Astrocyte (in vitro differentiated cells and primary cell): ENCODE measurements at regions not wholly inside any gene's neighbourhood (a gene's known extent, or its start where the extent isn't known, plus 50 kb on each side); places are given as distances from the start of the nearest gene placed in this dataset.

Experiments
- DNase-seq: peaks from one replicate; pipeline ENCODE4 v3.0.0-alpha.2; 2010; ENCODE audit warnings: low read depth
- FAIRE-seq: peaks from 2 replicates; lab custom pipeline; 2011; peaks lifted over from hg19 to GRCh38; lab: Jason Lieb, UNC
- H2AFZ ChIP-seq: 2 replicates; pipeline ENCODE4 v1.6.0; 2012; ENCODE audit warnings: low read depth, low read length, inconsistent platforms
- H3K27ac ChIP-seq: 2 replicates; pipeline ENCODE4 v1.5.1; 2011; ENCODE audit warnings: low read depth, low read length, inconsistent platforms
- H3K27me3 ChIP-seq: 2 replicates; pipeline ENCODE4 v1.6.0; 2011; ENCODE audit warnings: low read length, inconsistent platforms; ENCODE audit not compliant: insufficient read depth
- H3K36me3 ChIP-seq: 2 replicates; pipeline ENCODE4 v1.5.1; 2011; ENCODE audit warnings: low read length, inconsistent platforms; ENCODE audit not compliant: insufficient read depth
- H3K4me1 ChIP-seq: 2 replicates; pipeline ENCODE4 v1.5.1; 2011; ENCODE audit warnings: low read length, inconsistent platforms; ENCODE audit not compliant: insufficient read depth
- H3K4me2 ChIP-seq: 2 replicates; pipeline ENCODE4 v1.6.0; 2012; ENCODE audit warnings: low read length, inconsistent platforms
- H3K4me3 ChIP-seq: 2 replicates; pipeline ENCODE4 v1.5.1; 2011; ENCODE audit warnings: low read depth, mild to moderate bottlenecking, low read length, inconsistent platforms; ENCODE audit not compliant: insufficient read depth
- H3K79me2 ChIP-seq: 2 replicates; pipeline ENCODE4 v1.6.0; 2012; ENCODE audit warnings: mild to moderate bottlenecking, low read length, inconsistent platforms; ENCODE audit not compliant: insufficient read depth
- H3K9ac ChIP-seq: 2 replicates; pipeline ENCODE4 v1.6.0; 2012; ENCODE audit warnings: mild to moderate bottlenecking, low read length, inconsistent platforms
- H3K9me3 ChIP-seq: 2 replicates; pipeline ENCODE4 v1.5.1; 2012; ENCODE audit warnings: low read depth, mild to moderate bottlenecking, low read length, inconsistent platforms; ENCODE audit not compliant: insufficient read depth
- H4K20me1 ChIP-seq: 2 replicates; pipeline ENCODE4 v1.6.0; 2012; ENCODE audit warnings: low read length, inconsistent platforms; ENCODE audit not compliant: insufficient read depth
- H3K27ac Mint-ChIP-seq: one replicate; pipeline ENCODE4 v1.8.0; 2021; ENCODE audit warnings: mild to moderate bottlenecking, mixed read lengths; ENCODE audit not compliant: unreplicated experiment
- H3K27me3 Mint-ChIP-seq: one replicate; pipeline ENCODE4 v1.8.0; 2021; ENCODE audit warnings: low read depth, mixed read lengths; ENCODE audit not compliant: unreplicated experiment
- H3K36me3 Mint-ChIP-seq: one replicate; pipeline ENCODE4 v1.8.0; 2021; ENCODE audit warnings: low read depth, mixed read lengths; ENCODE audit not compliant: unreplicated experiment
- H3K4me1 Mint-ChIP-seq: one replicate; pipeline ENCODE4 v1.8.0; 2021; ENCODE audit warnings: low read depth, mixed read lengths; ENCODE audit not compliant: unreplicated experiment
- H3K4me3 Mint-ChIP-seq: one replicate; pipeline ENCODE4 v1.8.0; 2021; ENCODE audit warnings: mild to moderate bottlenecking, moderate library complexity, mixed read lengths; ENCODE audit not compliant: unreplicated experiment
- H3K9me3 Mint-ChIP-seq: one replicate; pipeline ENCODE4 v1.8.0; 2021; ENCODE audit warnings: mild to moderate bottlenecking, mixed read lengths; ENCODE audit not compliant: unreplicated experiment
- EZH2 ChIP-seq: IDR thresholded peaks from 2 replicates; pipeline ENCODE4 v1.6.1; 2012; ENCODE audit warnings: mild to moderate bottlenecking, low read length, inconsistent platforms; ENCODE audit not compliant: insufficient read depth
- TF ChIP-seq, protein P1 (sequence below): IDR thresholded peaks from 2 replicates; pipeline ENCODE4 v1.5.1; 2011; ENCODE audit warnings: low read depth, mild to moderate bottlenecking, inconsistent platforms, low read length, moderate library complexity; ENCODE audit not compliant: insufficient read depth

DNA sequence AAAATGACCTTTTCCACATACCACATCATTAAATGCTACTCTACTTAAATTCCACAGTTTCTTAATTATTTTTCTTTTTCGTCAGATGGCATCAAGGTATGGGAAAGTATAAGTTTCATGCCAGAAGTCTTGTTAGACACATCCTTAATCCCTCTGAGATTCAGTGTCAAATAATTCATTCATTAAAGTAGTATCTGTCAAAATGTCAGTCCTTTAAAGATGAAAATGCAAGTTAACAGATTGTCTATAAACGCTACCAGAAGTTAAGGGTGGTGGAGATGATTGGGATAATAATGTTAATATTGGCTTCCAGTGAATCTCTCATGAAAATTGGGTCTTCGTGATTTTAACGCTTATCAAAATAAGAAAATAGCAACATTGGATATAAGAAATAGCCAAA is 504.2 kb upstream of the LINC00305 start:
- FAIRE-seq, result peak; percentile 29
- H3K27me3 ChIP-seq, result no peaks in the 10 kb centered on the region

DNA sequence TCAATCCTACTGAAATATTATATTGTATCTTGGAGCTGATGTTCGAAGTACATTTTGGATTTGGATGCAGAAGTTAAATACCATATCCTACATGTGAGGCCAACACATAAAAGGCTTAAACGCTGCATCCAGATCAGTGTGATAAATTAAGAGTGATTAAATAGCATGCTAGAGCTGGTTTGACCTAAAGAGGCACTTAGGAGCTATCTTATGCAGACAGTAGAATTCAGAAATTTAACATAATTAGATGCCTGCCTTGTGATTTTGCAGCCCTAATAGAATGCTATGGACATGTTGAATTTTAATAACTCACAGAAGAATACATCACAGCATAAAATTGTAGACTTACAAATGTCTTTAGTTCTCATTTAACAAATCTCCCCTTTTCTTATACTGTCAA is 501.2 kb upstream of the LINC00305 start:
- no peaks in the 10 kb centered on the region for H4K20me1 ChIP-seq
- no peak overlapping the region for H3K27ac Mint-ChIP-seq
- no peaks in the 10 kb centered on the region for H3K36me3 ChIP-seq
- H3K4me1 Mint-ChIP-seq, result no peaks in the 10 kb centered on the region
- H3K4me3 ChIP-seq, result no peak overlapping the region
- H3K9ac ChIP-seq, result no peak overlapping the region
- DNase-seq (no peak), FAIRE-seq (no peak)
- H3K9me3 Mint-ChIP-seq, result peaks cover 2% of the 10 kb centered on the region
- TF ChIP-seq, protein P1, sequence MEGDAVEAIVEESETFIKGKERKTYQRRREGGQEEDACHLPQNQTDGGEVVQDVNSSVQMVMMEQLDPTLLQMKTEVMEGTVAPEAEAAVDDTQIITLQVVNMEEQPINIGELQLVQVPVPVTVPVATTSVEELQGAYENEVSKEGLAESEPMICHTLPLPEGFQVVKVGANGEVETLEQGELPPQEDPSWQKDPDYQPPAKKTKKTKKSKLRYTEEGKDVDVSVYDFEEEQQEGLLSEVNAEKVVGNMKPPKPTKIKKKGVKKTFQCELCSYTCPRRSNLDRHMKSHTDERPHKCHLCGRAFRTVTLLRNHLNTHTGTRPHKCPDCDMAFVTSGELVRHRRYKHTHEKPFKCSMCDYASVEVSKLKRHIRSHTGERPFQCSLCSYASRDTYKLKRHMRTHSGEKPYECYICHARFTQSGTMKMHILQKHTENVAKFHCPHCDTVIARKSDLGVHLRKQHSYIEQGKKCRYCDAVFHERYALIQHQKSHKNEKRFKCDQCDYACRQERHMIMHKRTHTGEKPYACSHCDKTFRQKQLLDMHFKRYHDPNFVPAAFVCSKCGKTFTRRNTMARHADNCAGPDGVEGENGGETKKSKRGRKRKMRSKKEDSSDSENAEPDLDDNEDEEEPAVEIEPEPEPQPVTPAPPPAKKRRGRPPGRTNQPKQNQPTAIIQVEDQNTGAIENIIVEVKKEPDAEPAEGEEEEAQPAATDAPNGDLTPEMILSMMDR, result no peak
- TF ChIP-seq EZH2, result no peak
- H3K9me3 ChIP-seq, result peaks cover 8% of the 10 kb centered on the region
- no peak overlapping the region for H2AFZ ChIP-seq
- H3K27ac ChIP-seq, result no peak overlapping the region
- H3K27me3 Mint-ChIP-seq, result no peaks in the 10 kb centered on the region
- no peaks in the 10 kb centered on the region for H3K4me1 ChIP-seq
- H3K79me2 ChIP-seq, result no peaks in the 10 kb centered on the region
- H3K4me3 Mint-ChIP-seq, result no peak overlapping the region
- H3K27me3 ChIP-seq, result no peaks in the 10 kb centered on the region
- no peaks in the 10 kb centered on the region for H3K36me3 Mint-ChIP-seq
- H3K4me2 ChIP-seq, result no peak overlapping the region

More for the DNA sequence above, 504.2 kb upstream of the LINC00305 start:
- no peak for DNase-seq
- no peak overlapping the region for H3K4me3 ChIP-seq
- H3K4me3 Mint-ChIP-seq, result no peak overlapping the region
- no peak overlapping the region for H3K27ac Mint-ChIP-seq
- H3K9ac ChIP-seq, result no peak overlapping the region
- H3K4me1 ChIP-seq, result no peaks in the 10 kb centered on the region
- H3K4me2 ChIP-seq, result no peak overlapping the region
- no peaks in the 10 kb centered on the region for H3K9me3 Mint-ChIP-seq
- TF ChIP-seq EZH2, result no peak
- TF ChIP-seq, protein P1, result no peak
- no peaks in the 10 kb centered on the region for H3K36me3 Mint-ChIP-seq
- H3K4me1 Mint-ChIP-seq, result no peaks in the 10 kb centered on the region
- H2AFZ ChIP-seq, result no peak overlapping the region
- H3K9me3 ChIP-seq, result no peaks in the 10 kb centered on the region
- no peaks in the 10 kb centered on the region for H3K36me3 ChIP-seq
- H3K27me3 Mint-ChIP-seq, result no peaks in the 10 kb centered on the region
- no peaks in the 10 kb centered on the region for H4K20me1 ChIP-seq
- no peaks in the 10 kb centered on the region for H3K79me2 ChIP-seq
- no peak overlapping the region for H3K27ac ChIP-seq

DNA sequence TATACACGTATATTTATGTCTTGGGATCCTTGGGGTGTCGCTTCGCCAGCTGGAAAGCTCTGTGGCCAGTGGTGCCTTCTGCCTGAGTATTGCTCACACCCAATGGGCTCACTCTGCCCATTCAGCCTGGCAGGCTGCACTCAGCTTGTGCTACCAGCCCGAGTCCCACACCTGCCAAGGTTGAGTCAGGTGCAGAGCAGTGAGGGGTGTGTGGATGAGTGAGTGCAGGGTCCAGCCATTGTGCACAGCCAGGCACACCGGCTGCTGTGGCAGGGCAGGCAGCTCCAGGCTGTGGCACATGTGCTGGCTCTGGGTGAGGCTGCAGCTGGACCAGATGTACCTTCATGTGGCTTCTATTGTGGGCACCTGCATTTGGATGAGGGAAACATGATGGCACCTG is 496.9 kb upstream of the LINC00305 start:
- Mint-ChIP-seq H3K4me3 (no peak overlapping the region), H3K9me3 (peaks cover 2% of the 10 kb centered on the region), H3K27ac (no peak overlapping the region), H3K4me1 (no peaks in the 10 kb centered on the region), H3K36me3 (no peaks in the 10 kb centered on the region), H3K27me3 (no peaks in the 10 kb centered on the region)
- Histone ChIP-seq H3K27ac (no peak overlapping the region), H2AFZ (no peak overlapping the region), H4K20me1 (no peaks in the 10 kb centered on the region), H3K4me2 (no peak overlapping the region), H3K79me2 (no peaks in the 10 kb centered on the region), H3K9me3 (peaks cover 8% of the 10 kb centered on the region), H3K27me3 (no peaks in the 10 kb centered on the region), H3K4me3 (no peak overlapping the region), H3K4me1 (no peaks in the 10 kb centered on the region), H3K9ac (no peak overlapping the region), H3K36me3 (no peaks in the 10 kb centered on the region)
- no peak for FAIRE-seq
- TF ChIP-seq EZH2, result no peak
- TF ChIP-seq, protein P1, result no peak
- DNase-seq, result no peak
